Activated CD8-positive, alpha-beta T cell treated with anti-CD3 and anti-CD28 coated beads for 36 hours (primary cell): ENCODE measurements at regions not wholly inside any gene's neighbourhood (a gene's known extent, or its start where the extent isn't known, plus 50 kb on each side); places are given as distances from the start of the nearest gene placed in this dataset.

Experiments
- ATAC-seq: fragments of 200-7000 bp; cut with Tn5 transposase; one replicate; pipeline ENCODE4 v1.10.0; 2021; ENCODE audit warnings: mild to moderate bottlenecking, moderate library complexity
- CTCF ChIA-PET: fragments of 350-600 bp; sonication (Branson Sonifier 250); formaldehyde crosslinking; loops from one replicate; lab custom pipeline; 2021; ENCODE audit warnings: antibody characterized with exemption; lab: Charles Lee
- POLR2A ChIA-PET: fragments of 350-600 bp; sonication (Branson Sonifier 250); formaldehyde crosslinking; loops from one replicate; lab custom pipeline; 2021; ENCODE audit warnings: antibody characterized with exemption; lab: Charles Lee
- DNase-seq: peaks from one replicate; pipeline ENCODE4 v3.0.0-alpha.2; 2020
- H3K27ac Mint-ChIP-seq: one replicate; pipeline ENCODE4 v1.8.0; 2021; ENCODE audit warnings: mild to moderate bottlenecking, mixed read lengths
- H3K27me3 Mint-ChIP-seq: one replicate; pipeline ENCODE4 v1.8.0; 2021; ENCODE audit warnings: mixed read lengths
- H3K36me3 Mint-ChIP-seq: one replicate; pipeline ENCODE4 v1.8.0; 2021; ENCODE audit warnings: low read depth, mixed read lengths
- H3K4me1 Mint-ChIP-seq: one replicate; pipeline ENCODE4 v1.8.0; 2021; ENCODE audit warnings: low read depth, mixed read lengths
- H3K4me3 Mint-ChIP-seq: one replicate; pipeline ENCODE4 v1.8.0; 2021; ENCODE audit warnings: mild to moderate bottlenecking, moderate library complexity, mixed read lengths
- H3K9me3 Mint-ChIP-seq: one replicate; pipeline ENCODE4 v1.8.0; 2021; ENCODE audit warnings: mixed read lengths
- intact Hi-C: fragments of 100-400 bp; cut with micrococcal nuclease; formaldehyde crosslinking; loops from one replicate; pipeline ENCODE4 v1.10.0; 2022
- TF ChIP-seq, protein P1 (sequence below): fragments of 200-600 bp; IDR thresholded peaks from one replicate; pipeline ENCODE4 v1.8.0; 2022; ENCODE audit warnings: antibody characterized with exemption, mild to moderate bottlenecking

DNA sequence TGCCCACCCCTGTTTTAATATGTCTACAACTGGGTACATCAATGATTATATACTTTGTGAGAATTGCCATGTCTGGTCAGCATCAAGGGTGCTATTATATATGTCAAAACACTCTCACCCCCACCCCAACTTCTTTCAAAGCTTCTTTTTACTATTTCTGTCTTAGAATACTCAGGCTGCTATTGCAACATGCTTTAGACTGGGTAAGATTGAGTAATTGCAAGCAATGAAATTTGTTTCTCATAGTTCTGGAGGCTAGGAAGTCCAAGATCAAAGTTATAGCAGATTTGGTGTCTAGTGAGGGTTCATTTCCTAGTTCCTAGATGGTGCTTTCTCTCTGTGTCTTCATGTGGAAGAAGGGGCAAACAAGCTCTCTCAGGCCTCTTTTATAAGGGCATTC is 100.5 kb upstream of the KCNK1 start:
- H3K27ac Mint-ChIP-seq = no peak overlapping the region
- TF ChIP-seq, protein P1, sequence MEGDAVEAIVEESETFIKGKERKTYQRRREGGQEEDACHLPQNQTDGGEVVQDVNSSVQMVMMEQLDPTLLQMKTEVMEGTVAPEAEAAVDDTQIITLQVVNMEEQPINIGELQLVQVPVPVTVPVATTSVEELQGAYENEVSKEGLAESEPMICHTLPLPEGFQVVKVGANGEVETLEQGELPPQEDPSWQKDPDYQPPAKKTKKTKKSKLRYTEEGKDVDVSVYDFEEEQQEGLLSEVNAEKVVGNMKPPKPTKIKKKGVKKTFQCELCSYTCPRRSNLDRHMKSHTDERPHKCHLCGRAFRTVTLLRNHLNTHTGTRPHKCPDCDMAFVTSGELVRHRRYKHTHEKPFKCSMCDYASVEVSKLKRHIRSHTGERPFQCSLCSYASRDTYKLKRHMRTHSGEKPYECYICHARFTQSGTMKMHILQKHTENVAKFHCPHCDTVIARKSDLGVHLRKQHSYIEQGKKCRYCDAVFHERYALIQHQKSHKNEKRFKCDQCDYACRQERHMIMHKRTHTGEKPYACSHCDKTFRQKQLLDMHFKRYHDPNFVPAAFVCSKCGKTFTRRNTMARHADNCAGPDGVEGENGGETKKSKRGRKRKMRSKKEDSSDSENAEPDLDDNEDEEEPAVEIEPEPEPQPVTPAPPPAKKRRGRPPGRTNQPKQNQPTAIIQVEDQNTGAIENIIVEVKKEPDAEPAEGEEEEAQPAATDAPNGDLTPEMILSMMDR = no peak
- ATAC-seq = no peak
- no peaks in the 10 kb centered on the region for H3K4me1 Mint-ChIP-seq
- intact Hi-C loops = no loop called here
- POLR2A ChIA-PET = no interaction called here
- no peak overlapping the region for H3K4me3 Mint-ChIP-seq
- H3K9me3 Mint-ChIP-seq = no peaks in the 10 kb centered on the region
- CTCF ChIA-PET = no interaction called here
- DNase-seq = no peak
- no peaks in the 10 kb centered on the region for H3K36me3 Mint-ChIP-seq
- peaks cover 5% of the 10 kb centered on the region for H3K27me3 Mint-ChIP-seq

DNA sequence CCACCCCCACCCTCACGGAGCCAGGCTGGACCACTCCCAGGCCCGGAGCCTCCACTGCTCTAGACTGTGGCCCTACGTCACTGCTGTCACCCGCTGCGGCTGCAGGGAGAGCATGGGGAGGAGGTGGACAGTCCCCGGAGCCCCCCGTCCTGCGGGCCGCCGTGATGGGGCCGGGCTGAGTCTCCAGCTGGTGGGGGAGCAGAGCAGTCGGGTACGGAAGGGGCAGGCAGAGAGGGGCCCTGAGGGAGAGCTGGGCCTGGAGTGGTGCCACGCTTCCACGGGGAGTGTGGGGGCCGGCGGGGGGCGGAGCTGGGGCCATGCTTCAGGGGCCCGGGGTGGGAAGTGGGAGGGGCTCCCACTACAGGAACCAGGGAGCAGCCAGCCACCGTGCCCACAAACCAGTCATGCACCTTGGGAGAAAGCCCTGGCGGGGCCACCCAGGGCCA is 98.9 kb upstream of the KCNK1 start:
- ATAC-seq (no peak), DNase-seq (no peak)
- Mint-ChIP-seq H3K4me3 (no peak overlapping the region), H3K27me3 (peaks cover 5% of the 10 kb centered on the region), H3K27ac (no peak overlapping the region), H3K4me1 (no peaks in the 10 kb centered on the region), H3K9me3 (no peaks in the 10 kb centered on the region), H3K36me3 (no peaks in the 10 kb centered on the region)
- ChIA-PET POLR2A (no interaction called here), CTCF (no interaction called here)
- intact Hi-C loops = no loop called here
- TF ChIP-seq, protein P1 = no peak

DNA sequence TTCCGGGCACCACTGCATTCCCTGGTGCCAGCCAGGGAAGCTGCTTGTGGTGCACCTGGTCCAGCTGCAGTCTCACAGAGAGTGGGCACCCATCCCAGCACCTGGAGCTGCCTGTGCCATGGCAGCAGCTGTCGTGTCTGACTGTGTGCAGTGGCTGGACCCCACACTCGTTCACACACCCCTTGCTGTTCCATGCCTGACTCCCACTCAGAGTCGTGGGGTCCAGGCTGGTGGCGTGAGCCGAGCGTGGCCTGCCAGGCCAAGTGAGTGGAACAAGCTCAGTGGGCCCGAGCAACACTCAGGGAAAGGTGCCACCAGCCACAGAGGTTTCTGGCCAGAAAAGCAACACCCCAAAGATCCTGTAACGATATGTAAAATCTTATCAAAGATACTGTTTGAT is 97.2 kb upstream of the KCNK1 start:
- no peaks in the 10 kb centered on the region for H3K4me1 Mint-ChIP-seq
- H3K9me3 Mint-ChIP-seq = no peaks in the 10 kb centered on the region
- H3K36me3 Mint-ChIP-seq = no peaks in the 10 kb centered on the region
- no peak for DNase-seq
- CTCF ChIA-PET = interaction anchor here (1.3 kb wide), 1 partner anchor 76 kb away, joined by 3 read pairs; no protein-coding TSS in a partner anchor
- H3K27me3 Mint-ChIP-seq = peaks cover 3% of the 10 kb centered on the region
- no peak overlapping the region for H3K27ac Mint-ChIP-seq
- POLR2A ChIA-PET = no interaction called here
- TF ChIP-seq, protein P1 = no peak
- intact Hi-C loops = no loop called here
- no peak overlapping the region for H3K4me3 Mint-ChIP-seq
- ATAC-seq = no peak

DNA sequence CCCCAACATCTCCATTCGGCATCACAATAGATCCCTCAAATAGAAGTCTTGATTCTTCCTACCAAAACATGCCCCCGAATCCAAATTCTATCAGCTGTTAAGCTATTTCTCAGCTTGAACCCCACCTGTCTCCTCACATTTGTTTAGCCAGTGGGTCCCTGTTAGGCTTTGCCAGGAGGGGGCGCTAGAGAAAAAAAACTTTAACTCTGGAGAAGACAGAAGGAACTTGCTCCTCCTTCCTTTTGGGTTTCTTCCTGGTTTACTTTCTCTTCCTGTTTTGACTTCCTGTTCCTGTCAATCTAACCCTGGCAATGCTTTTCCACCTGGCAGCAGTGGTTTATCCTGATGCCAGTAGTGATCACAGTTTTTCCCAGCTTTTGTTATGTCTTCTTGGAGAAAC is 95.6 kb upstream of the KCNK1 start:
- peak; percentile 55 for DNase-seq
- TF ChIP-seq, protein P1 = peak; percentile 71
- Mint-ChIP-seq H3K4me3 (no peak overlapping the region), H3K27ac (no peak overlapping the region), H3K4me1 (no peaks in the 10 kb centered on the region), H3K36me3 (no peaks in the 10 kb centered on the region), H3K9me3 (no peaks in the 10 kb centered on the region), H3K27me3 (peaks cover 5% of the 10 kb centered on the region)
- POLR2A ChIA-PET = interaction anchor here (0.8 kb wide), 1 partner anchor 105 kb away, joined by 3 read pairs; no protein-coding TSS in a partner anchor
- no peak for ATAC-seq
- intact Hi-C loops = no loop called here
- CTCF ChIA-PET = interaction anchor here (1.1 to 1.8 kb wide), 3 partner anchors 9 to 475 kb away, joined by 3 to 11 read pairs (median 4); no protein-coding TSS in a partner anchor

DNA sequence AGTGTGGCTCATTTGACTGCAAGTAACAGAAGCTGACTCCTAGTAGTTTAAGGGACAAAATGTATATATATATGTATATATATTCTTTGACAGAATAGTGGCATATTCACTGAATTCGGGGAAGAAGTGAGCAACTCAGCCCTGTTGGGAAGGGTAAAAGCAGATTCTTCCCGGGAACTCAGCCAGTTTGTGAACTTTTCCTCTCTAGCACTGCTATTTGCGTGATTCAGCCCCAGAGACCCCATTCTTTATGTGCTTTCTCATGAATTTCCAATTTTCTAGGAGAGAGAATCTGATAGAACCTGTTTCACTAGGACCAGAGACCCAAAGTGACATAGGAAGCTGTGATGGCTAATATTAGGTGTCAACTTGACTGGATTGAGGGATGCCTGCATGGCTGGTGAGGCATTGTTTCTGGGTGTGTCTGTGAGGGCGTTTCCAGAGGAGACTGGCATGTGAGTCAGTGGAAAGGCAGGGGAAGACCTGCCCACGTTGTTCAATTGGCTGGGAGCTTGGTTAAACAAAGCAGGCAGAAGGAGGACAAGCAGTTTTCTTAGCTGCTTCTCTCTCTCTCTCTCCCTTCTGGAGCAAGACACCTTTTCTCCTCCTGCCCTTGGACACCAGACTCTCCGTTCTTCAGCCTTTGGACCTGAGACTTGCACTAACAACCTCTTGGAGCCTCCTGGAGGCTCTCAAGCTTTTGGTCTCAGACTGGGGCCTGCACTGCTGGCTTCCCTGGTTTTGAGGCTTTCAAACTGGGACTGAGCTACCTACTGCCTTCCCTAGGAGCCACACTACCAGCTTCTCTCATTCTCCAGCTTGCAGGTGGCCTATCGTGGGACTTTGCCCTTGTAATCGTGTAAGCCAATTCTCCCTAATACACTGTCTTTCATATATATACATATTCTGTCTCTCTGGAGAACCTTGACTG is 93.4 kb upstream of the KCNK1 start:
- DNase-seq = no peak
- Mint-ChIP-seq H3K4me1 (no peaks in the 10 kb centered on the region), H3K36me3 (no peaks in the 10 kb centered on the region), H3K9me3 (no peaks in the 10 kb centered on the region), H3K4me3 (no peak overlapping the region), H3K27me3 (peaks cover 3% of the 10 kb centered on the region), H3K27ac (no peak overlapping the region)
- ChIA-PET CTCF (interaction anchor here (1.2 kb wide), 1 partner anchor 9 kb away, joined by 3 read pairs; no protein-coding TSS in a partner anchor), POLR2A (interaction anchor here (0.6 kb wide), 1 partner anchor 524 kb away, joined by 3 read pairs; no protein-coding TSS in a partner anchor)
- no peak for ATAC-seq
- intact Hi-C loops = no loop called here
- TF ChIP-seq, protein P1 = no peak
